ENCODE measurements at regions not wholly inside any gene's neighbourhood (a gene's known extent, or its start where the extent isn't known, plus 50 kb on each side); places are given as distances from the start of the nearest gene placed in this dataset.

- in situ Hi-C loops (cut with HindIII; ENCODE audit: low pct_ligation_motif_present, low pct_unique_long_range_greater_than_20kb, low sequenced_read_pairs) = no loop called here
These were observed 583.9 kb upstream of the DIPK2B start for GRCh38 chrX:45784590-45784989.

GRCh38 chrX:45783002-45783401 lies 582.3 kb upstream of the DIPK2B start:
- in situ Hi-C loops (cut with HindIII; ENCODE audit: low pct_ligation_motif_present, low pct_unique_long_range_greater_than_20kb, low sequenced_read_pairs) = no loop called here
- DNase-seq = no peak

More at GRCh38 chrX:45784590-45784989, 583.9 kb upstream of the DIPK2B start:
- DNase-seq = no peak

- peak; percentile 47 for DNase-seq
- in situ Hi-C loops (cut with HindIII; ENCODE audit: low pct_ligation_motif_present, low pct_unique_long_range_greater_than_20kb, low sequenced_read_pairs) = no loop called here
These were observed 581.4 kb upstream of the DIPK2B start for GRCh38 chrX:45781901-45782553.

GRCh38 chrX:45778616-45779015 lies 577.9 kb upstream of the DIPK2B start:
- no peak for DNase-seq
- in situ Hi-C loops (cut with HindIII; ENCODE audit: low pct_ligation_motif_present, low pct_unique_long_range_greater_than_20kb, low sequenced_read_pairs) = no loop called here

GRCh38 chrX:45777366-45777765 lies 576.7 kb upstream of the DIPK2B start:
- DNase-seq = no peak
- in situ Hi-C loops (cut with HindIII; ENCODE audit: low pct_ligation_motif_present, low pct_unique_long_range_greater_than_20kb, low sequenced_read_pairs) = no loop called here

GRCh38 chrX:45775468-45775867 lies 574.8 kb upstream of the DIPK2B start:
- in situ Hi-C loops (cut with HindIII; ENCODE audit: low pct_ligation_motif_present, low pct_unique_long_range_greater_than_20kb, low sequenced_read_pairs) = no loop called here
- DNase-seq = peak; percentile 70

GRCh38 chrX:45774961-45775360 lies 574.3 kb upstream of the DIPK2B start:
- in situ Hi-C loops (cut with HindIII; ENCODE audit: low pct_ligation_motif_present, low pct_unique_long_range_greater_than_20kb, low sequenced_read_pairs) = no loop called here
- peak; percentile 27 for DNase-seq

GRCh38 chrX:45773572-45773971 lies 572.9 kb upstream of the DIPK2B start:
- in situ Hi-C loops (cut with HindIII; ENCODE audit: low pct_ligation_motif_present, low pct_unique_long_range_greater_than_20kb, low sequenced_read_pairs) = no loop called here
- DNase-seq = no peak

GRCh38 chrX:45771560-45772340 lies 571.1 kb upstream of the DIPK2B start:
- in situ Hi-C loops (cut with HindIII; ENCODE audit: low pct_ligation_motif_present, low pct_unique_long_range_greater_than_20kb, low sequenced_read_pairs) = no loop called here
- peak; percentile 49 for DNase-seq

GRCh38 chrX:45771114-45771513 lies 570.4 kb upstream of the DIPK2B start:
- peak; percentile 84 for DNase-seq
- in situ Hi-C loops (cut with HindIII; ENCODE audit: low pct_ligation_motif_present, low pct_unique_long_range_greater_than_20kb, low sequenced_read_pairs) = no loop called here

GRCh38 chrX:45769761-45770582 lies 569.3 kb upstream of the DIPK2B start:
- in situ Hi-C loops (cut with HindIII; ENCODE audit: low pct_ligation_motif_present, low pct_unique_long_range_greater_than_20kb, low sequenced_read_pairs) = no loop called here
- DNase-seq = peak; percentile 80

- no peak for DNase-seq
- in situ Hi-C loops (cut with HindIII; ENCODE audit: low pct_ligation_motif_present, low pct_unique_long_range_greater_than_20kb, low sequenced_read_pairs) = no loop called here
These were observed 568.1 kb upstream of the DIPK2B start for GRCh38 chrX:45768666-45769236.

- in situ Hi-C loops (cut with HindIII; ENCODE audit: low pct_ligation_motif_present, low pct_unique_long_range_greater_than_20kb, low sequenced_read_pairs) = no loop called here
These were observed 566.4 kb upstream of the DIPK2B start for GRCh38 chrX:45766981-45767501.

GRCh38 chrX:45765767-45766166 lies 565.1 kb upstream of the DIPK2B start:
- in situ Hi-C loops (cut with HindIII; ENCODE audit: low pct_ligation_motif_present, low pct_unique_long_range_greater_than_20kb, low sequenced_read_pairs) = no loop called here
- DNase-seq = no peak

More at GRCh38 chrX:45766981-45767501, 566.4 kb upstream of the DIPK2B start:
- DNase-seq = no peak

- DNase-seq = no peak
- in situ Hi-C loops (cut with HindIII; ENCODE audit: low pct_ligation_motif_present, low pct_unique_long_range_greater_than_20kb, low sequenced_read_pairs) = no loop called here
These were observed 564.6 kb upstream of the DIPK2B start for GRCh38 chrX:45765281-45765680.

GRCh38 chrX:45762699-45763647 lies 562.3 kb upstream of the DIPK2B start:
- in situ Hi-C loops (cut with HindIII; ENCODE audit: low pct_ligation_motif_present, low pct_unique_long_range_greater_than_20kb, low sequenced_read_pairs) = no loop called here
- no peak for DNase-seq

- in situ Hi-C loops (cut with HindIII; ENCODE audit: low pct_ligation_motif_present, low pct_unique_long_range_greater_than_20kb, low sequenced_read_pairs) = no loop called here
- no peak for DNase-seq
These were observed 561.2 kb upstream of the DIPK2B start for GRCh38 chrX:45761920-45762319.
